Body of pancreas (tissue), 1 donor: ENCODE measurements at regions not wholly inside any gene's neighbourhood (a gene's known extent, or its start where the extent isn't known, plus 50 kb on each side); places are given as distances from the start of the nearest gene placed in this dataset. TPM values are rescaled to one million over a fixed set of nuclear protein-coding genes. Genes with fewer than 3 reads are reported as not detected.

Experiments used
- small RNA-seq: library from RNA; depleted of rRNA; stranded (forward); fragments of <200 nt; gene quantifications from one replicate; pipeline ENCODE3, GENCODE V24; 2016

Small RNAs in the stretch of these regions (small RNA-seq; reads per million reads assigned to genes)
- not detected for gene Z96811.1
